ENCODE measurements at regions not wholly inside any gene's neighbourhood (a gene's known extent, or its start where the extent isn't known, plus 50 kb on each side); places are given as distances from the start of the nearest gene placed in this dataset.

DNA sequence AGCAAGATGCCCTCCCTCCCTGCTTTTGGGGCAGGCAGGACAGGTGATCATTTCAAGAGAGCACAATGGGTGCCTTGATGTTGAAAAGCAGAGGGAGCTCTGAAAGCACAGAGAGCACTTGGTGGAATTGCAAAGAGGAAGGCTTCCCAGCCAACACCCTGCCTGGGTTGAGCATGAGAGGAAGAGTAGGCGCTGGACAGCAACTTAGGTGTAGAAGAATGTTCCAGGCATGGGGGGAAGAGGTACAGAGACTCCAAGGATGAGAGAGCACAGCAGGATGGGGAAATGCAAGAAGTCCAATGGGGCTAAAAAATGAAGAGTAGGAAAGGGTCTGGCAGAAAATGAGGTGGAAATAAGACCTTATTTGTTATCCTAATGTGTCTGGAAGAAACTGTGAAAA is 144.8 kb downstream of the TRIM36 start:
- H3K27ac ChIP-seq (ENCODE audit: low read depth, low read length) = no peak overlapping the region
- H3K27ac Mint-ChIP-seq (ENCODE audit: unreplicated experiment) = no peak overlapping the region

DNA sequence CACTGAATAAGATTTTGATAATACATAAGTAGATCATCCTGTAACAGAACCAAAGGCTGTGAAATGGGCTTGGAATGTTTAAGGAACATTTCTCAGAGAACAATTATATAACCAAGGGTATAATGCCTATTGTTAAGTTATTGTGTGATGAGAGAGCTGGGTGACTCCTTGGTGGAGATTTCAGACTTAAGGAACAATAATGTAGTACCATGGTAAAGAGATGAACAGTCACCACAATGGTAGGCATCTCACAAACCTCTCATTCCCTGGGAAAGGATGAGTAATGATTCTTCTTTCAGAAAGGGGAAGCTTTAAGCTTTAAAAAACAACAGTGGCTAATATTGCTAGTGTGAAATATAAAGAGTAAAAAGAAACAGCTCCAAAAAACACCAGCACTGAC is 147.4 kb downstream of the TRIM36 start:
- Histone ChIP-seq H3K36me3 (ENCODE audit: insufficient read depth, low read length) (no peaks in the 10 kb centered on the region), H3K4me3 (ENCODE audit: insufficient read depth, low read depth, low read length) (no peak overlapping the region), H3K4me1 (ENCODE audit: insufficient read depth, low read length) (no peaks in the 10 kb centered on the region), H3K27ac (ENCODE audit: low read depth, low read length) (no peak overlapping the region), H4K20me1 (ENCODE audit: insufficient read depth, low read length) (no peaks in the 10 kb centered on the region), H3K4me2 (ENCODE audit: low read length) (no peak overlapping the region), H3K9me3 (ENCODE audit: insufficient read depth, low read depth, low read length) (peaks cover 2% of the 10 kb centered on the region), H3K9ac (ENCODE audit: low read length) (no peak overlapping the region), H2AFZ (ENCODE audit: low read depth, low read length) (no peak overlapping the region), H3K79me2 (ENCODE audit: insufficient read depth, low read length) (no peaks in the 10 kb centered on the region), H3K27me3 (ENCODE audit: insufficient read depth, low read length) (no peaks in the 10 kb centered on the region)
- H3K27ac Mint-ChIP-seq (ENCODE audit: unreplicated experiment) = no peak overlapping the region
- no peak for TF ChIP-seq EZH2 (IDR thresholded peaks at IDR 0.05; ENCODE audit: insufficient read depth, low read length)
- TF ChIP-seq, protein P1, sequence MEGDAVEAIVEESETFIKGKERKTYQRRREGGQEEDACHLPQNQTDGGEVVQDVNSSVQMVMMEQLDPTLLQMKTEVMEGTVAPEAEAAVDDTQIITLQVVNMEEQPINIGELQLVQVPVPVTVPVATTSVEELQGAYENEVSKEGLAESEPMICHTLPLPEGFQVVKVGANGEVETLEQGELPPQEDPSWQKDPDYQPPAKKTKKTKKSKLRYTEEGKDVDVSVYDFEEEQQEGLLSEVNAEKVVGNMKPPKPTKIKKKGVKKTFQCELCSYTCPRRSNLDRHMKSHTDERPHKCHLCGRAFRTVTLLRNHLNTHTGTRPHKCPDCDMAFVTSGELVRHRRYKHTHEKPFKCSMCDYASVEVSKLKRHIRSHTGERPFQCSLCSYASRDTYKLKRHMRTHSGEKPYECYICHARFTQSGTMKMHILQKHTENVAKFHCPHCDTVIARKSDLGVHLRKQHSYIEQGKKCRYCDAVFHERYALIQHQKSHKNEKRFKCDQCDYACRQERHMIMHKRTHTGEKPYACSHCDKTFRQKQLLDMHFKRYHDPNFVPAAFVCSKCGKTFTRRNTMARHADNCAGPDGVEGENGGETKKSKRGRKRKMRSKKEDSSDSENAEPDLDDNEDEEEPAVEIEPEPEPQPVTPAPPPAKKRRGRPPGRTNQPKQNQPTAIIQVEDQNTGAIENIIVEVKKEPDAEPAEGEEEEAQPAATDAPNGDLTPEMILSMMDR (IDR thresholded peaks at IDR 0.05; ENCODE audit: insufficient read depth, low read depth, low read length) = no peak
- peaks cover 7% of the 10 kb centered on the region for H3K27me3 Mint-ChIP-seq (ENCODE audit: low read depth, unreplicated experiment)
- FAIRE-seq (no peak), DNase-seq (ENCODE audit: low read depth) (peak; percentile 15)
- peaks cover 2% of the 10 kb centered on the region for H3K9me3 Mint-ChIP-seq (ENCODE audit: unreplicated experiment)
- no peak overlapping the region for H3K4me3 Mint-ChIP-seq (ENCODE audit: unreplicated experiment)
- peaks cover 7% of the 10 kb centered on the region for H3K4me1 Mint-ChIP-seq (ENCODE audit: low read depth, unreplicated experiment)
- no peaks in the 10 kb centered on the region for H3K36me3 Mint-ChIP-seq (ENCODE audit: low read depth, unreplicated experiment)

More for the DNA sequence above, 144.8 kb downstream of the TRIM36 start:
- Mint-ChIP-seq H3K27me3 (ENCODE audit: low read depth, unreplicated experiment) (peaks cover 10% of the 10 kb centered on the region), H3K9me3 (ENCODE audit: unreplicated experiment) (no peaks in the 10 kb centered on the region), H3K4me3 (ENCODE audit: unreplicated experiment) (no peak overlapping the region), H3K4me1 (ENCODE audit: low read depth, unreplicated experiment) (peaks cover 7% of the 10 kb centered on the region), H3K36me3 (ENCODE audit: low read depth, unreplicated experiment) (no peaks in the 10 kb centered on the region)
- H3K9ac ChIP-seq (ENCODE audit: low read length) = no peak overlapping the region
- no peak overlapping the region for H2AFZ ChIP-seq (ENCODE audit: low read depth, low read length)
- H3K79me2 ChIP-seq (ENCODE audit: insufficient read depth, low read length) = no peaks in the 10 kb centered on the region
- no peak overlapping the region for H3K4me2 ChIP-seq (ENCODE audit: low read length)
- no peaks in the 10 kb centered on the region for H3K4me1 ChIP-seq (ENCODE audit: insufficient read depth, low read length)
- DNase-seq (ENCODE audit: low read depth) (no peak), FAIRE-seq (no peak)
- H3K27me3 ChIP-seq (ENCODE audit: insufficient read depth, low read length) = no peaks in the 10 kb centered on the region
- no peaks in the 10 kb centered on the region for H3K36me3 ChIP-seq (ENCODE audit: insufficient read depth, low read length)
- no peaks in the 10 kb centered on the region for H4K20me1 ChIP-seq (ENCODE audit: insufficient read depth, low read length)
- H3K4me3 ChIP-seq (ENCODE audit: insufficient read depth, low read depth, low read length) = no peak overlapping the region
- TF ChIP-seq EZH2 (IDR thresholded peaks at IDR 0.05; ENCODE audit: insufficient read depth, low read length) = no peak
- TF ChIP-seq, protein P1 (IDR thresholded peaks at IDR 0.05; ENCODE audit: insufficient read depth, low read depth, low read length) = no peak
- H3K9me3 ChIP-seq (ENCODE audit: insufficient read depth, low read depth, low read length) = no peaks in the 10 kb centered on the region

DNA sequence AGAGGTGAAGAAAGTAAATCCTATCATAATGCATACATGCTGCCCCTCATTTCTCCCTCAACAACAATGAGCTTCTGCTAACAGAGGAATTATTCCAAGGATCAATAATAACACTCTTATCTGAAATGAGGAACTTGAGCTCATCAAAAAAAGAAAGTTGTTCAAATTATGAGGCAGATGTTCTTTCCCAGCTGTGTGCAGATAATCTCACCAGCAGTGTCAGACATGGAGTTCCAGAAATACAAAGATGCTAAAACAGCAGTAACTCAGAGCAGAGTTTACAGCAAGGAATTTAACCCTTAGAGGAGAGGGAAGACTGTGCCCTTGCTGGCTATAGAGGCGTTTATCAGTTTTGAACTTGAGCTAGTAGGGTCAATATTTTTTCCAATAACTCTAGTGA is 153.1 kb downstream of the TRIM36 start:
- Mint-ChIP-seq H3K9me3 (ENCODE audit: unreplicated experiment) (peaks cover 2% of the 10 kb centered on the region), H3K27ac (ENCODE audit: unreplicated experiment) (no peak overlapping the region), H3K4me3 (ENCODE audit: unreplicated experiment) (no peak overlapping the region), H3K27me3 (ENCODE audit: low read depth, unreplicated experiment) (no peaks in the 10 kb centered on the region), H3K4me1 (ENCODE audit: low read depth, unreplicated experiment) (no peaks in the 10 kb centered on the region), H3K36me3 (ENCODE audit: low read depth, unreplicated experiment) (no peaks in the 10 kb centered on the region)
- H3K4me1 ChIP-seq (ENCODE audit: insufficient read depth, low read length) = no peaks in the 10 kb centered on the region
- H3K79me2 ChIP-seq (ENCODE audit: insufficient read depth, low read length) = no peaks in the 10 kb centered on the region
- H3K27me3 ChIP-seq (ENCODE audit: insufficient read depth, low read length) = no peaks in the 10 kb centered on the region
- H3K4me2 ChIP-seq (ENCODE audit: low read length) = no peak overlapping the region
- H3K36me3 ChIP-seq (ENCODE audit: insufficient read depth, low read length) = no peaks in the 10 kb centered on the region
- TF ChIP-seq, protein P1 (IDR thresholded peaks at IDR 0.05; ENCODE audit: insufficient read depth, low read depth, low read length) = no peak
- TF ChIP-seq EZH2 (IDR thresholded peaks at IDR 0.05; ENCODE audit: insufficient read depth, low read length) = no peak
- no peak overlapping the region for H3K9ac ChIP-seq (ENCODE audit: low read length)
- H3K27ac ChIP-seq (ENCODE audit: low read depth, low read length) = no peak overlapping the region
- peaks cover 2% of the 10 kb centered on the region for H3K9me3 ChIP-seq (ENCODE audit: insufficient read depth, low read depth, low read length)
- FAIRE-seq = no peak
- DNase-seq (ENCODE audit: low read depth) = no peak
- no peak overlapping the region for H3K4me3 ChIP-seq (ENCODE audit: insufficient read depth, low read depth, low read length)
- no peaks in the 10 kb centered on the region for H4K20me1 ChIP-seq (ENCODE audit: insufficient read depth, low read length)
- no peak overlapping the region for H2AFZ ChIP-seq (ENCODE audit: low read depth, low read length)

Measured in astrocyte (in vitro differentiated cells and primary cell).